ENCODE measurements at regions not wholly inside any gene's neighbourhood (a gene's known extent, or its start where the extent isn't known, plus 50 kb on each side); places are given as distances from the start of the nearest gene placed in this dataset.

GRCh38 chr2:51105811-51106210 is 73.9 kb upstream of the NRXN1 start:
- H3K9ac ChIP-seq (ENCODE audit: low read length) = no peak overlapping the region

GRCh38 chr2:51103205-51103604 is 71.3 kb upstream of the NRXN1 start:
- Histone ChIP-seq H3K27me3 (ENCODE audit: control insufficient read depth, insufficient read depth, low read length) (no peaks in the 10 kb centered on the region), H3K4me3 (ENCODE audit: low read length) (no peak overlapping the region), H3K9ac (ENCODE audit: low read length) (no peak overlapping the region), H3K27ac (ENCODE audit: low read length) (no peak overlapping the region), H3K36me3 (ENCODE audit: control insufficient read depth, low read depth, low read length) (no peaks in the 10 kb centered on the region), H3K4me1 (ENCODE audit: control insufficient read depth, low read depth, low read length) (peaks cover 8% of the 10 kb centered on the region), H3K9me3 (ENCODE audit: control insufficient read depth, low read depth, low read length) (no peaks in the 10 kb centered on the region)

More at GRCh38 chr2:51105811-51106210, 73.9 kb upstream of the NRXN1 start:
- Histone ChIP-seq H3K36me3 (ENCODE audit: control insufficient read depth, low read depth, low read length) (no peaks in the 10 kb centered on the region), H3K27me3 (ENCODE audit: control insufficient read depth, insufficient read depth, low read length) (no peaks in the 10 kb centered on the region), H3K9me3 (ENCODE audit: control insufficient read depth, low read depth, low read length) (no peaks in the 10 kb centered on the region), H3K27ac (ENCODE audit: low read length) (no peak overlapping the region), H3K4me1 (ENCODE audit: control insufficient read depth, low read depth, low read length) (peaks cover 16% of the 10 kb centered on the region), H3K4me3 (ENCODE audit: low read length) (no peak overlapping the region)

GRCh38 chr2:51093016-51093415 is 61.1 kb upstream of the NRXN1 start:
- Histone ChIP-seq H3K36me3 (ENCODE audit: control insufficient read depth, low read depth, low read length) (no peaks in the 10 kb centered on the region), H3K9me3 (ENCODE audit: control insufficient read depth, low read depth, low read length) (no peaks in the 10 kb centered on the region), H3K27ac (ENCODE audit: low read length) (no peak overlapping the region), H3K4me1 (ENCODE audit: control insufficient read depth, low read depth, low read length) (no peaks in the 10 kb centered on the region), H3K27me3 (ENCODE audit: control insufficient read depth, insufficient read depth, low read length) (no peaks in the 10 kb centered on the region), H3K9ac (ENCODE audit: low read length) (no peak overlapping the region), H3K4me3 (ENCODE audit: low read length) (no peak overlapping the region)

- Histone ChIP-seq H3K9ac (ENCODE audit: low read length) (no peak overlapping the region), H3K27me3 (ENCODE audit: control insufficient read depth, insufficient read depth, low read length) (no peaks in the 10 kb centered on the region), H3K27ac (ENCODE audit: low read length) (no peak overlapping the region), H3K9me3 (ENCODE audit: control insufficient read depth, low read depth, low read length) (no peaks in the 10 kb centered on the region), H3K36me3 (ENCODE audit: control insufficient read depth, low read depth, low read length) (no peaks in the 10 kb centered on the region), H3K4me3 (ENCODE audit: low read length) (no peak overlapping the region), H3K4me1 (ENCODE audit: control insufficient read depth, low read depth, low read length) (no peaks in the 10 kb centered on the region)
Observed at GRCh38 chr2:51085420-51086068, 53.6 kb upstream of the NRXN1 start.

GRCh38 chr2:51084750-51085149 is 52.8 kb upstream of the NRXN1 start:
- Histone ChIP-seq H3K4me3 (ENCODE audit: low read length) (no peak overlapping the region), H3K4me1 (ENCODE audit: control insufficient read depth, low read depth, low read length) (no peaks in the 10 kb centered on the region), H3K36me3 (ENCODE audit: control insufficient read depth, low read depth, low read length) (no peaks in the 10 kb centered on the region), H3K27me3 (ENCODE audit: control insufficient read depth, insufficient read depth, low read length) (no peaks in the 10 kb centered on the region), H3K9ac (ENCODE audit: low read length) (no peak overlapping the region), H3K27ac (ENCODE audit: low read length) (no peak overlapping the region), H3K9me3 (ENCODE audit: control insufficient read depth, low read depth, low read length) (no peaks in the 10 kb centered on the region)
